NB4 (cell line): ENCODE measurements at regions not wholly inside any gene's neighbourhood (a gene's known extent, or its start where the extent isn't known, plus 50 kb on each side); places are given as distances from the start of the nearest gene placed in this dataset.

Experiments
- MYC ChIP-seq: IDR thresholded peaks from 2 replicates; pipeline ENCODE4 v1.6.1; 2011; ENCODE audit warnings: low read depth, low read length
- POLR2A ChIP-seq: IDR thresholded peaks from 2 replicates; pipeline ENCODE4 v1.6.1; 2011; ENCODE audit warnings: mild to moderate bottlenecking; ENCODE audit not compliant: insufficient read length; ENCODE audit errors: extremely low read depth
- TF ChIP-seq, protein P1 (sequence below): IDR thresholded peaks from one replicate; pipeline ENCODE4 v1.5.1; 2012; ENCODE audit warnings: low read depth, low read length
- TF ChIP-seq, protein P2 (sequence below): IDR thresholded peaks from 2 replicates; pipeline ENCODE4 v1.6.1; 2011; ENCODE audit warnings: low read depth, low read length

DNA sequence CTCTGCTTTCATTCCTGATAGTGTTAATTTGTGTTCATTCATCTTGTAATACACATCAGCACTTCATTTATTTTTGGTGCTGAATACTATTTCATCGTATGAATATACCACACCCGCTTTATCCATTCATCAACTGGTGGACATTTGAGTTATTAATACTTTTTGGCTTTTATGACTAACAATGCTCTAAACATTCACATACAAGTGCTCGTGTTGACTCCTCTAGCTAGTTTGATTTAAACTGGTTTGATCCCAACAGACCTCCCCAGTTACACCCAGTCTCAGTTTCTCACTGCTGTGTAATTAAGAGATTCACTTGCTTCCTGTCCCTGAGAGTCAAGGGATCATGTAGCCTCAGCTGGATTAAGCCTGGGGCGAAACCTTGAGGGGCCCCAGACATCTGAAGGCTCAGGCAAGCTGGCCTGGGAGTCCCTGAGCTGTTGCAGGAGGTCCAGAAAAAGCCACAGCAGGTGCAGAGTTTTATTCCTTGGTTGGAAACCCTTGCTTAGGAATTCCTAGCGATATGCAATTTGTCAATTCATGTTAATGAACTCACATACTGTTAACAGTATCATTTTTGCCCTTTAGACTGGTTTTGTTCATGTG lies 52.8 kb upstream of the CLDN24 start:
- TF ChIP-seq, protein P1, sequence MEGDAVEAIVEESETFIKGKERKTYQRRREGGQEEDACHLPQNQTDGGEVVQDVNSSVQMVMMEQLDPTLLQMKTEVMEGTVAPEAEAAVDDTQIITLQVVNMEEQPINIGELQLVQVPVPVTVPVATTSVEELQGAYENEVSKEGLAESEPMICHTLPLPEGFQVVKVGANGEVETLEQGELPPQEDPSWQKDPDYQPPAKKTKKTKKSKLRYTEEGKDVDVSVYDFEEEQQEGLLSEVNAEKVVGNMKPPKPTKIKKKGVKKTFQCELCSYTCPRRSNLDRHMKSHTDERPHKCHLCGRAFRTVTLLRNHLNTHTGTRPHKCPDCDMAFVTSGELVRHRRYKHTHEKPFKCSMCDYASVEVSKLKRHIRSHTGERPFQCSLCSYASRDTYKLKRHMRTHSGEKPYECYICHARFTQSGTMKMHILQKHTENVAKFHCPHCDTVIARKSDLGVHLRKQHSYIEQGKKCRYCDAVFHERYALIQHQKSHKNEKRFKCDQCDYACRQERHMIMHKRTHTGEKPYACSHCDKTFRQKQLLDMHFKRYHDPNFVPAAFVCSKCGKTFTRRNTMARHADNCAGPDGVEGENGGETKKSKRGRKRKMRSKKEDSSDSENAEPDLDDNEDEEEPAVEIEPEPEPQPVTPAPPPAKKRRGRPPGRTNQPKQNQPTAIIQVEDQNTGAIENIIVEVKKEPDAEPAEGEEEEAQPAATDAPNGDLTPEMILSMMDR = no peak
- no peak for TF ChIP-seq POLR2A
- TF ChIP-seq, protein P2, sequence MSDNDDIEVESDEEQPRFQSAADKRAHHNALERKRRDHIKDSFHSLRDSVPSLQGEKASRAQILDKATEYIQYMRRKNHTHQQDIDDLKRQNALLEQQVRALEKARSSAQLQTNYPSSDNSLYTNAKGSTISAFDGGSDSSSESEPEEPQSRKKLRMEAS = no peak
- no peak for TF ChIP-seq MYC
